Gastroesophageal sphincter (tissue), 3 donors: ENCODE measurements at regions not wholly inside any gene's neighbourhood (a gene's known extent, or its start where the extent isn't known, plus 50 kb on each side); places are given as distances from the start of the nearest gene placed in this dataset.

Experiments
- POLR2AphosphoS5 ChIP-seq: sonication (generic); formaldehyde crosslinking; IDR thresholded peaks from one replicate; pipeline ENCODE4 v1.6.1; 2017; ENCODE audit warnings: antibody characterized with exemption
- TF ChIP-seq, protein P1 (sequence below), 4 experiments: fragments of 200-600 bp in 2 of 4; fragments of 450-650 bp in 2 of 4; sonication (generic) in 1 of 4; IDR thresholded peaks; one replicate each; pipeline ENCODE4 v1.5.1; 2017 to 2019; ENCODE audit warnings: antibody characterized with exemption in 4 of 4, mild to moderate bottlenecking in 2 of 4, moderate library complexity in 2 of 4

DNA sequence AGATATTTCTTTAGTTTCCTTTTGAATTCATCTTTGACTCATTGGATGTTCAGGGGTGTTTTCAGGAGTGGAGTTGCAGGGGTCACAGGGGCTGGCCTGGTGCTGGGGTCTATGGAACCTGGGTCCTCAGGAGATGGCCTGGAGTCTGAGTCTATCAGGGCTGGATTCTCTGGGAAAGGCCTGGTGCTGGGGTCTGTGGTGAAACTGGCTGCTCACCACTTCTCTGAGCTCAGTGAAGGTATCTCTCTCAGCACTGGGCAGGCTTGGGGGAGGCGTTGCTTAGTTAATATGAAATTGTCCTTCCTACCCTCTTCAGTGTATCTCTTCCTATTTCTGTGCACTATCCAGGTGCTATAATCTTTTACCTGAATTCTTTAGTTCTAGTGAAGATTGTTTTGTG is 83.1 kb upstream of the SLC24A3 start:
- no peak for TF ChIP-seq POLR2AphosphoS5
- TF ChIP-seq, protein P1, sequence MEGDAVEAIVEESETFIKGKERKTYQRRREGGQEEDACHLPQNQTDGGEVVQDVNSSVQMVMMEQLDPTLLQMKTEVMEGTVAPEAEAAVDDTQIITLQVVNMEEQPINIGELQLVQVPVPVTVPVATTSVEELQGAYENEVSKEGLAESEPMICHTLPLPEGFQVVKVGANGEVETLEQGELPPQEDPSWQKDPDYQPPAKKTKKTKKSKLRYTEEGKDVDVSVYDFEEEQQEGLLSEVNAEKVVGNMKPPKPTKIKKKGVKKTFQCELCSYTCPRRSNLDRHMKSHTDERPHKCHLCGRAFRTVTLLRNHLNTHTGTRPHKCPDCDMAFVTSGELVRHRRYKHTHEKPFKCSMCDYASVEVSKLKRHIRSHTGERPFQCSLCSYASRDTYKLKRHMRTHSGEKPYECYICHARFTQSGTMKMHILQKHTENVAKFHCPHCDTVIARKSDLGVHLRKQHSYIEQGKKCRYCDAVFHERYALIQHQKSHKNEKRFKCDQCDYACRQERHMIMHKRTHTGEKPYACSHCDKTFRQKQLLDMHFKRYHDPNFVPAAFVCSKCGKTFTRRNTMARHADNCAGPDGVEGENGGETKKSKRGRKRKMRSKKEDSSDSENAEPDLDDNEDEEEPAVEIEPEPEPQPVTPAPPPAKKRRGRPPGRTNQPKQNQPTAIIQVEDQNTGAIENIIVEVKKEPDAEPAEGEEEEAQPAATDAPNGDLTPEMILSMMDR (IDR thresholded peaks at IDR 0.05) = no peak
